Tibial nerve (tissue), 3 donors: ENCODE measurements at regions not wholly inside any gene's neighbourhood (a gene's known extent, or its start where the extent isn't known, plus 50 kb on each side); places are given as distances from the start of the nearest gene placed in this dataset.

Source experiments
- POLR2A ChIP-seq, 2 donors: fragments of 450-650 bp; IDR thresholded peaks; one replicate each; pipeline ENCODE4 v1.6.1; 2017; ENCODE audit warnings: antibody characterized with exemption in 2 of 2, mild to moderate bottlenecking in 2 of 2, moderate library complexity in 2 of 2
- TF ChIP-seq, protein P1 (sequence below), 5 experiments: fragments of 200-600 bp in 3 of 5; fragments of 450-650 bp in 2 of 5; sonication (generic) in 3 of 5; IDR thresholded peaks; one replicate each; pipeline ENCODE4 v1.5.1; 2016 to 2019; ENCODE audit warnings: antibody characterized with exemption in 5 of 5, mild to moderate bottlenecking in 3 of 5, moderate library complexity in 2 of 5

DNA sequence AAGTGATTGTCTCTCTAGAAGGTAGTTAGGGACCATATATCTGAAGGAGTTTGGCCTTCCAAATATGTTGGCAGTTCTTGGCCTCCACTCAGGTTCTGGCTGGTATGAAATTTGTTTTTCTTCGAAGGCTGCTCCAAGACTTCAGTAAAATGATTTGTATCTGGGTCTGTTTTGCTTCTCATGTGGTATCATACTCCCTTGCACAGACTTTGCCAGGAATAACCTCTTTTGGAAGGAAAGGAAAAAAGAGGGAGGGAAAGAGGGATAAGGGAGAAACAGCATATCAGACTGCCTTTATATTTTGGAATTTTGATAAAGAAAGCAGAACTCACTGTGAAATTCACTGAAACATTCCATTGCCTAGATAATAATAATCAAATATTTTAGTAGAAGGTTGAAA lies 242.1 kb upstream of the HHIP start:
- no peak for TF ChIP-seq POLR2A (IDR thresholded peaks at IDR 0.05)
- TF ChIP-seq, protein P1, sequence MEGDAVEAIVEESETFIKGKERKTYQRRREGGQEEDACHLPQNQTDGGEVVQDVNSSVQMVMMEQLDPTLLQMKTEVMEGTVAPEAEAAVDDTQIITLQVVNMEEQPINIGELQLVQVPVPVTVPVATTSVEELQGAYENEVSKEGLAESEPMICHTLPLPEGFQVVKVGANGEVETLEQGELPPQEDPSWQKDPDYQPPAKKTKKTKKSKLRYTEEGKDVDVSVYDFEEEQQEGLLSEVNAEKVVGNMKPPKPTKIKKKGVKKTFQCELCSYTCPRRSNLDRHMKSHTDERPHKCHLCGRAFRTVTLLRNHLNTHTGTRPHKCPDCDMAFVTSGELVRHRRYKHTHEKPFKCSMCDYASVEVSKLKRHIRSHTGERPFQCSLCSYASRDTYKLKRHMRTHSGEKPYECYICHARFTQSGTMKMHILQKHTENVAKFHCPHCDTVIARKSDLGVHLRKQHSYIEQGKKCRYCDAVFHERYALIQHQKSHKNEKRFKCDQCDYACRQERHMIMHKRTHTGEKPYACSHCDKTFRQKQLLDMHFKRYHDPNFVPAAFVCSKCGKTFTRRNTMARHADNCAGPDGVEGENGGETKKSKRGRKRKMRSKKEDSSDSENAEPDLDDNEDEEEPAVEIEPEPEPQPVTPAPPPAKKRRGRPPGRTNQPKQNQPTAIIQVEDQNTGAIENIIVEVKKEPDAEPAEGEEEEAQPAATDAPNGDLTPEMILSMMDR (IDR thresholded peaks at IDR 0.05), result no peak
